ENCODE measurements at regions not wholly inside any gene's neighbourhood (a gene's known extent, or its start where the extent isn't known, plus 50 kb on each side); places are given as distances from the start of the nearest gene placed in this dataset.

GRCh38 chr9:99457981-99458380 is 235.9 kb downstream of the SEC61B start:
- H3K9me3 ChIP-seq (ENCODE audit: control insufficient read depth in 2 of 3, insufficient read depth in 1 of 3, low read length in 3 of 3), result no peaks in the 10 kb centered on the region
- TF ChIP-seq CTCF (IDR thresholded peaks at IDR 0.05; ENCODE audit: borderline replicate concordance, extremely low read depth, insufficient read depth), result no peak
- DNase-seq, result no peak
- H3K27ac ChIP-seq (ENCODE audit: low read depth in 2 of 2, low read length in 2 of 2), result no peak overlapping the region
- H3K36me3 ChIP-seq (ENCODE audit: control insufficient read depth in 2 of 3, insufficient read depth in 3 of 3, low read length in 3 of 3), result no peaks in the 10 kb centered on the region
- FAIRE-seq, result no peak
- H3K4me3 ChIP-seq (ENCODE audit: low read length in 3 of 3), result no peak overlapping the region
- no peak overlapping the region for H3K9ac ChIP-seq (ENCODE audit: low read length in 3 of 3)
- no peaks in the 10 kb centered on the region for H3K27me3 ChIP-seq (ENCODE audit: control insufficient read depth, insufficient read depth, low read length)
- no peaks in the 10 kb centered on the region for H3K4me1 ChIP-seq (ENCODE audit: control insufficient read depth in 2 of 3, insufficient read depth in 2 of 3, low read depth in 1 of 3, low read length in 3 of 3)
- intact Hi-C loops (cut with DNase I), result no loop called here

GRCh38 chr9:99459919-99460318 is 237.8 kb downstream of the SEC61B start:
- TF ChIP-seq CTCF (IDR thresholded peaks at IDR 0.05; ENCODE audit: borderline replicate concordance, extremely low read depth, insufficient read depth), result no peak
- H3K4me3 ChIP-seq (ENCODE audit: low read length in 3 of 3), result no peak overlapping the region
- no peaks in the 10 kb centered on the region for H3K4me1 ChIP-seq (ENCODE audit: control insufficient read depth in 2 of 3, insufficient read depth in 2 of 3, low read depth in 1 of 3, low read length in 3 of 3)
- no peaks in the 10 kb centered on the region for H3K27me3 ChIP-seq (ENCODE audit: control insufficient read depth, insufficient read depth, low read length)
- H3K9me3 ChIP-seq (ENCODE audit: control insufficient read depth in 2 of 3, insufficient read depth in 1 of 3, low read length in 3 of 3), result no peaks in the 10 kb centered on the region
- H3K36me3 ChIP-seq (ENCODE audit: control insufficient read depth in 2 of 3, insufficient read depth in 3 of 3, low read length in 3 of 3), result no peaks in the 10 kb centered on the region
- intact Hi-C loops (cut with DNase I), result no loop called here
- DNase-seq, result no peak
- FAIRE-seq, result no peak
- no peak overlapping the region for H3K9ac ChIP-seq (ENCODE audit: low read length in 3 of 3)
- no peak overlapping the region for H3K27ac ChIP-seq (ENCODE audit: low read depth in 2 of 2, low read length in 2 of 2)

- intact Hi-C loops (cut with DNase I), result no loop called here
- DNase-seq (no peak), FAIRE-seq (no peak)
- H3K4me1 ChIP-seq (ENCODE audit: control insufficient read depth in 2 of 3, insufficient read depth in 2 of 3, low read depth in 1 of 3, low read length in 3 of 3), result no peaks in the 10 kb centered on the region
- no peaks in the 10 kb centered on the region for H3K9me3 ChIP-seq (ENCODE audit: control insufficient read depth in 2 of 3, insufficient read depth in 1 of 3, low read length in 3 of 3)
- H3K9ac ChIP-seq (ENCODE audit: low read length in 3 of 3), result no peak overlapping the region
- H3K4me3 ChIP-seq (ENCODE audit: low read length in 3 of 3), result no peak overlapping the region
- no peak for TF ChIP-seq CTCF (IDR thresholded peaks at IDR 0.05; ENCODE audit: borderline replicate concordance, extremely low read depth, insufficient read depth)
- no peaks in the 10 kb centered on the region for H3K36me3 ChIP-seq (ENCODE audit: control insufficient read depth in 2 of 3, insufficient read depth in 3 of 3, low read length in 3 of 3)
- H3K27ac ChIP-seq (ENCODE audit: low read depth in 2 of 2, low read length in 2 of 2), result no peak overlapping the region
- no peaks in the 10 kb centered on the region for H3K27me3 ChIP-seq (ENCODE audit: control insufficient read depth, insufficient read depth, low read length)
These were observed 241.0 kb downstream of the SEC61B start for GRCh38 chr9:99463131-99463530.

GRCh38 chr9:99464568-99464967 is 242.5 kb downstream of the SEC61B start:
- no peak for TF ChIP-seq CTCF (IDR thresholded peaks at IDR 0.05; ENCODE audit: borderline replicate concordance, extremely low read depth, insufficient read depth)
- Histone ChIP-seq H3K27ac (ENCODE audit: low read depth in 2 of 2, low read length in 2 of 2) (no peak overlapping the region), H3K4me3 (ENCODE audit: low read length in 3 of 3) (no peak overlapping the region), H3K4me1 (ENCODE audit: control insufficient read depth in 2 of 3, insufficient read depth in 2 of 3, low read depth in 1 of 3, low read length in 3 of 3) (no peaks in the 10 kb centered on the region), H3K27me3 (ENCODE audit: control insufficient read depth, insufficient read depth, low read length) (no peaks in the 10 kb centered on the region), H3K9me3 (ENCODE audit: control insufficient read depth in 2 of 3, insufficient read depth in 1 of 3, low read length in 3 of 3) (no peaks in the 10 kb centered on the region), H3K36me3 (ENCODE audit: control insufficient read depth in 2 of 3, insufficient read depth in 3 of 3, low read length in 3 of 3) (no peaks in the 10 kb centered on the region), H3K9ac (ENCODE audit: low read length in 3 of 3) (no peak overlapping the region)
- intact Hi-C loops (cut with DNase I), result no loop called here
- no peak for FAIRE-seq
- no peak for DNase-seq

Measured in kidney (tissue), 13 donors.